Stimulated activated CD4-positive, alpha-beta T cell treated with anti-CD3 and anti-CD28 coated beads, Interleukin-2, amount 100 ng/mL, for 4 hours (primary cell): ENCODE measurements at regions not wholly inside any gene's neighbourhood (a gene's known extent, or its start where the extent isn't known, plus 50 kb on each side); places are given as distances from the start of the nearest gene placed in this dataset.
"Not testable (repeated sequence)": the region's sequence is repeated elsewhere in the genome, so short reads cannot be mapped to it uniquely, and the experiment has no call there.

ENCODE experiments used
- DNase-seq: peaks from one replicate; pipeline ENCODE4 v3.0.0-alpha.2; 2020; ENCODE audit warnings: low read depth

DNA sequence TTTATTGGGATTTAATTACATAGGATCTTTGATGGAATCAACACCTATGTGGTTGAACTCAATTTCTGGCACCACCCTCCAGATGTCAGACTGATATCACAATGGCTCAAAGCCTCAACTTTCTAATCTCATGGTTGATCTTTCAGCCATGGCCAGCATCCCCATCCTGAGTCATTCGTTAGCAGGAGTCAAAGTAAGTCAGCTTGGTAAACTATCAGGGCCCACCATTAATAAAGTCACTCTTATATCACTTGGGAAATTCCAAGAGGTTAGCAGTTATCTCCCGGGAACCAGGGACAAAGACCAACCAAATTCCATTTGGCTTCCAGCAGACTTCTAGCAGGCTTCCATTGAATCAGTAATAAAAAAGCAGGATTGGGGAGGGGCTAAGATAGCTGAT lies 50.7 kb upstream of the TNFSF4 start:
- no peak for DNase-seq

DNA sequence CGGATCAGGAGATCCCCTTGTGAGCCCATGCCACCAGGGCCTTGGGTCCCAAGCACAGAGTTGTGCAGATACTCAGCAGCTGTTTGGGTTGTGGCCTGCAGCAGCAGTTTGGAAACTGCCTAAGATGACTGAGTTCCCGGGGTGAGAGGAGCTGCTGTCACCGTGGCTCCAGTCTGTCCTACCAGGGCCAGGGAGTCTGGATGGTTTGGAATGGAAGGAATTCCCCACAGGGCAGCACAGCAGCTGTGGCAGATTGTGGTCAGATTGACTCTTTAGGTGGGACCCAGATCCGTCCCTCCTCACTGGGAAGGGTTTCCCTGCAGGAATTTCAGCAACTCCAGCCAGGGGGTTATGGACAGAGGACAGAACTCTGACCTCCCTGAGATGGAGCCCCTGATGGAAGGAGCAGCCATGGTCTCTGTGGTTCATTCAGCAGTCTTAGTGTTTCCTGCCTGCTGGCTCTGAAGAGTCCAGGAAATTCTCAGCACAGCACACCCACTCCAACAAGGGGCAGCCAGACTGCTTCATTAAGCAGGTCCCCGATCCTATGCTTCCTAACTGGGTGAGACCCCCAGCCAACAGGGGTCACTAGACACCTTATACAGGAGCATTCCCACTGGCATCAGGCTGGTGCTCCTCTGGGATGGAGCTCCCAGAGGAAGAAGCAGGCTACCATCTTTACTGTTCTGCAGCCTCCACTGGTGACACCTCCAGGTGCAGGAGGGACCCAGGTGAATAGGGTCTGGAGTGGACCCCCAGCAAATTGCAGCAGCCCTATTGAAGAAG lies 51.5 kb upstream of the TNFSF4 start:
- no peak for DNase-seq

DNA sequence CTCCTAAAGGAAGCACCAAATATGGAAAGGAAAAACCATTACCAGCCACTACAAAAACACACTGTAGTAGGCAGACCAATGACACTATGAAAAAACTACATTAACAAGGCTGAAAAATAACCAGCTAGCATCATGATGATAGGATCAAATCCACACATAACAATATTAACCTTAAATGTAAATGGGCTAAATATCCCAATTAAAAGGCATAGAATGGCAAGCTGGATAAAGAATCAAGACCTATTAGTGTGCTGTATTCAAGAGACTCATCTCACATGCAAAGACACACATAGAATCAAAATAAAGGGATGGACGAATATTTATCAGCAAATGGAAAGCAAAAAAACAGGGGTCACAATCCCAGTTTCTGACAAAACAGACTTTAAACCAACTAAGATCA lies 53.2 kb upstream of the TNFSF4 start:
- not testable (repeated sequence) for DNase-seq

DNA sequence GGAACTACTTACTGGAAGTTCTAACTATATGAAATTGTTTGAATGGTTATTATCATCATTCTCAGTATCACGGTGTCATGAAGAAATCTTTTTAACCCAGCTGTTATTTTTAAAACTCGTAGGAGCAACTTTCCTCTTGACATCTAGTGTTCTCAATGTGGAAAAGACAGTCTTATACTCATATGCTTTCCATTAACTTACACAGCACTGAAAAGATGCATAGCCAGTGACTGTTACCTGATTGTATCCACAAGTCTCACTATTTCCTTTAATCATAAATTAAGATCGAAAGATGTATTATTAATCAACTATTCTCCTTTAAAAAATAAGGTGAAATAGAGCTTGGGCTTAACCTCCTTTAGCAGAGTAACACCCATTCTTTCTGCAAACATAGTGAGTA lies 59.7 kb upstream of the TNFSF4 start:
- no peak for DNase-seq

DNA sequence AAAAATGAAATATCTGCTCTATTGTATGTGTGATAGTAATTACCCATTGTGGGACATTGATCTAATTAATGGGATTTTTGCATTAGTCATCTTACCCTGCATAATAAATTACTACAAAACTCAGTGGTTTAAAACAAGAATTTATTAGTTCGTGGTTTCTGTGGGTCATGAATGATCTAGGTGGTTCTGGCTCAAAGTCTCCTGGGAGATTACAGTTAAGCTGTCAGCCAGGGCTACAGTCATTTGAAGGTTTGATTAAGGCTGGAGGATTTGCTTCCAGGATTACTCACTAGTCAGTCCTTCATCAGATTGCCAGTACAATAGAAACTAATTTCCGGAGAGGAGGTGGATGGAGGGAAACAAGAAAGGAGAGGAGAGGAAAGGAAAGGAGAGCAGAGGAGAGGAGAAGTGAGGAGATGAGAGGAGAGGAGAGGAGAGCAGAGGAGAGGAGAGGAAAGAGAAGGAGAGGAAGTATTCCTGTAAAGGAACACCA lies 60.4 kb upstream of the TNFSF4 start:
- no peak for DNase-seq

DNA sequence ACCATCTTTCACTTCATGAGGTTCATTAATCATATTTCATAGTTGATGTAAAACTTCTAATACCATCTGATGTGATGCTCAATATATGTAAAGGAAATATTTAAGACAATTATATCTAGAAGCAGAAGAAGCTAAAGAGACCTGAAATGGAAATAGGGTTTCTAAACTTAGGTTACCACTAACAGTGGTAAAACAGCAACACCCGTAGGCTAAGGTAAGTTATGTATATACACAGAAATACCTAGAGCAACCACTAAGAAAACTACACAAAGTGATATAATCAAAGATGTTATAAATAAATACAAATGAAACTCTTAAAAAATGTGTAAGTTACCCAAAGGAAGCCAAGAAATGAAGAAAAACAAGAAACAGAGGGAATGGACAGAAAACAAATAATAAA lies 61.1 kb upstream of the TNFSF4 start:
- no peak for DNase-seq

DNA sequence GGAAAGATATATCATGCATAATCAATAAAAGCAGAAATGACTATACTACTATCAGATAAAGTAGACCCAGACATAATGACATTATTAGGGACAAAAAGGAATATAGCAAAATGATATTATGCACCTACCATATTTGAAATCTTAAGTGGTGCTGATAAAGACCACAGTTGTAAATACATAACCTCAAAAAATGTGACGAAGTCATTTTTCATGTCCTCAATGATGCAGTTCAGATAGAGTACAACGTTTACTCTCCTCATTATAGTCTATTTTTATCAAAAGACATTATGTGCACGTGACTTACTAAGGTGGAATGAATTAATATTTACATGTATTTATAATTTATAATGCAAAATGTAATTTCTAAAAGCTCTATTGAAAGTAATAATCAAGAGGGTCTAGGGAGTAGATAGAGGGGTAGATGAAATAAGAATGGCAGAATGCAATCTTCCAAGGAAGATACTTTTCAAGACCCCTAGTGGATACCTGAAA lies 61.7 kb upstream of the TNFSF4 start:
- DNase-seq = no peak

DNA sequence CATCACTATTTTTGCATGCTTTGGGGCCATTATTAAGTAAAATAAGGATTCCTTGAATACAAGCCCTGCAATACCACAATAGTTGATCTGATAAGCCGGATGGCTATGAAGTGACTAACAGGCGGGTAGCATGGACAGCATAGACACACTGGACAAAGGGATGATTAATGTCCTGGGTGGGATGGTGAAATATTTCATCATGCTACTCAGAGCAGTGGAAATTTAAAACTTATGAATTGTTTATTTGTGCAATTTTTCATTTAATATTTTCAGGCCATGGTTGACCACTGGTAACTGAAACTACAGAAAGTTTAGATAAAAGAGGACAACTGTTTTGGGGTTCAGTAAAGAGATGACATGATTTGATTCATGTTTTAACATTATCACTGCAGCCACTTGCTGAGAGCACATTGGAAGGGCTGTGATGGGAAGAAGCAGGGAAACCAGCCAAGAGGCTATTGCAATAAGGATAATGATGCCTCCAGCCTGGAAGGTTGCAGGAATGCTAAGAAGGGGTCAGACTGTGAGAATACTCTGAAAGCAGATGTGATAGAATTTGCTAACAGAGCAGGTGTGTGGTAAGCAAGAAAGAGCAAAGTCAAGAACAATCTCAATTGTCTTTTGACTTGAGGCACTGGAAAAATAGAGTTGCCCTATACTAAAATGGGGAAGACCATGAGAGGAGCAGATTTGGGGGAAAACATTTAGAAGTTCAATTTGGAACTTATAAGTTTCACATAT lies 62.5 kb upstream of the TNFSF4 start:
- no peak for DNase-seq

DNA sequence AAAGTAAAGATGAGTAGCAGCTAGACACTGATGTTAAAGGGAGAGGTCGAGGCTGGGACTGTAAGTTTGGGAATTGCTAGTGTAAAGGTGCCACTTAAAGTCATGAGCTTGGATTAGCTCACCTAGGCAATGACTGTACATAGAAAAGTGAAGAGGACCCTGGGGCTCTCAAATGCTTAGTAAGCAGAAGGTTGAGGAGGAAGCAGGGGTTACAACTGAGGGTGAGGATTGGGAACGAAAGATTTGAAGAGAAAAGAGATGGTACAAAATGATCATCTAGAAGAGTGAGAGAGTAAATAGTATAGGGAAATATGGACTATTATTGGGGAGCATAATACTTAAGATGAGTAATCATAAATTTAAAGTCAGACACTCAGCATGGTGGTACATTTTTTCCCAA lies 63.1 kb upstream of the TNFSF4 start:
- no peak for DNase-seq

DNA sequence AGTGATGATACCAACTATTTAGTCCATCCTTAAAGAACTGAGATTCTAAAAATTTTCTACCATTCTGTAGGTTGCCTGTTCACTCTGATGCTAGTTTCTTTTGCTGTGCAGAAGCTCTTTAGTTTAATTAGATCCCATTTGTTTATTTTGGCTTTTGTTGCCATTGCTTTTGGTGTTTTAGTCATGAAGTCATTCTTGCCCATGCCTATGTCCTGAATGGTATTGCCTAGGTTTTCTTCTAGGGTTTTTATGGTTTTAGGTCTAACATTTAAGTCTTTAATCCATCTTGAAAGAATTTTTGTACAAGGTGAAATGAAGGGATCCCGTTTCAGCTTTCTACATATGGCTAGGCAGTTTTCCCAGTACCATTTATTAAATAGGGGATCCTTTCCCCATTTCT lies 63.9 kb upstream of the TNFSF4 start:
- not testable (repeated sequence) for DNase-seq

DNA sequence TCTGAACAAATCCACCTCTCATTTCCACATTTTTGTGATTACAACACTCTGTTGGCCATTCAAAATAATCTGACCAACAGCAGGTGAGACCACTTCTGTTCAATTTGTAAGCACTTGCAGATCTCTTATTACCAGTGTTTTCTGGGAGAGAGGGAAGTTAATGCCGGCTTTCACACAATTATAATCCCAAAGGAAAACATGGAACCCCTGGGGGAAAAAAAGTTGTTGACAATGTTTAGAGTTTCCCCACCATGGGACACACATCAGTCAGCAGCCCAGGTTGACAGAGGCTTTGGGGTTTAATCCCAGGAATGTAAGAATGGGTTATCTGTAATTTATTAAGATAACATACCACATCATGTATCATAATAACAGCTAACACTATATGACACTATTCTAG lies 68.4 kb upstream of the TNFSF4 start:
- no peak for DNase-seq

DNA sequence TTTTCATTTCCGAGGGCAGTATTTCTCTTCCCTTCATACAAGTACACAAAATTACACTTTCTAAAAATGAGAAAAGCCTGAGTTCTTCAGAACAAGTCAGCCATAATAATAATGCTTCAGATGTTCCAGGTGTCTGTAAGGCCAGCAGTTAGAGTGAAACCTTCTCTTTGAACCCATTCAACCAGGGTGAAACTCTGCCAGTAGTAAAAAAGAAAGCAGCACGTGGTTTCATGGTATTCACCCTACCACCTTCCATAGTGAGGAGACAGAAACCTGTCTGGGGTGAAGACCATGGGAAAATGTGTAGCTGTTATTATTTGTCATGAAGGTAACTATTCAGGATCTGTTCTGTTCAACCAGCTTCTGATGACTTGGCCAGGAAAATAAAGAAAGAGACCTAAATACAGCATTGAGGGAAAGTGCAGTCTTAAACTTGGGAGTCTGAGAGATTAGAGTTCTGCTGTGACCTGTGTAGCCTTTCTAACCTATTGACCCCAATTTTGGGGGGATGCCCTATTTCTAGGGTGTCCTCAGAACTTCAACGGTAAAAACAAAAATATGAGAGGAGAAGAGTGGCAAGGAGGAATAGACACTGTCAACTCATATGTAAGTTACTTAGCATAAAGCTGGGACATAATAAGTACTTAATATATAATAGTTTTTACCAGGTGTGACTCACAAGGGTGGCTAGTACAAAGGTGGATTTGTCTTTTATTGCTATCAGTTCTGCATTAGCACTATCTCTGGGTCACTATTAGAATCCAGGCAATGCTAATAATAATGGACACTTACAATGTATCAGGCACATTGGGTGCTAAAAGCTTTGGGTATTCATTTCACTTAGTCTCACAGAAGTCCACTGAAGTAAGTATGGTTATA lies 70.0 kb upstream of the TNFSF4 start:
- no peak for DNase-seq

DNA sequence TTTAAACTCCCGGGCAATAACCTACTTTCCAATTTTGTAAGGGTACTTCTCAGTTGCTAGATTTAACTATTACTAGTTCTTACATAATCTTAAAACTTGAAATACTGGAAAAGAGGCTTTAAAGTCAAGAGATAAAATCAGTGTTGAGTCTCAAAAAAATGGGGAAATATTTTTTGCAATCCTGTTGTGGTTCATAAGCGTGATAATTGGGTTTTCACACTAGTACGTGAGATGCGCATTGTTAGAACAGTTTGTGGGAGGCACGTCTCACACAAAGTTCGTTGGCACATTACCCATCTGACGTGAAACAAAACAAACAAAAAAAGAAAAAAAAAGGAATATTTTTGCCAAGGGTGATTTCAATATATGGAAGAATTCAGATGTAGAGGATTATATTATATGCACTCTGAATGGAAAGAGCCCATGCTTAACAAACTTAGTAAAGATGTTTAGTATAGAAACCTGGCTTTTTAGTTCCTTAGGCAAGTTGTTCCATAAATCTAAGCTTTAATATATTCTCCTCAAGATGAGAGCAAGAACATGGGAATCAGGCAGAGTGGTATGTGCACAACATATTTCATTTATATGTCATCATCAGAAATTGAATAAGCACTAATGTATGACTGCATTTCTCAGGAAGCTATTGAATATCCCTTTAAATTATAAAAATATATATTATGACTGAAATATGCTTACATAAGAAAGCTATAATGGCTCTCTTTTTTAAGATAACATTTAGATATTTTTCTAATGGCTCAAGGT lies 73.9 kb upstream of the TNFSF4 start:
- DNase-seq = no peak

DNA sequence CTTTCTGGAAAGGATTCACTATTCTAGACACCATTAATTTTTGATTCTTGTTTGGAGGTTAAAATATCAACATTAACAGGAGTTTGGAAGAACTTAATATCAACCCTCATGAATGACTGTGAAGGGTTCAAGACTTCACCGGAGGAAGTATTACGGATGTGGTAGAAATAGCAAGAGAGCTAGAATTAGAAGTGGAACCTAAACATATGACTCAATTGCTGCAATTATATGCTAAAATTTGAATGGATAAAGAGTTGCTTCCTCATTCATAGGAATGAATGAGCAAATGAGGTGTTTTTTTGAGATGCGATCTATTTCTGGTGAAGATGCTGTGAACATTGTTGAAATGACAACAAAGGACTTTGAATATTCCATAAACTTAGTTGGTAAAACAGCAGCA lies 77.9 kb upstream of the TNFSF4 start:
- no peak for DNase-seq

DNA sequence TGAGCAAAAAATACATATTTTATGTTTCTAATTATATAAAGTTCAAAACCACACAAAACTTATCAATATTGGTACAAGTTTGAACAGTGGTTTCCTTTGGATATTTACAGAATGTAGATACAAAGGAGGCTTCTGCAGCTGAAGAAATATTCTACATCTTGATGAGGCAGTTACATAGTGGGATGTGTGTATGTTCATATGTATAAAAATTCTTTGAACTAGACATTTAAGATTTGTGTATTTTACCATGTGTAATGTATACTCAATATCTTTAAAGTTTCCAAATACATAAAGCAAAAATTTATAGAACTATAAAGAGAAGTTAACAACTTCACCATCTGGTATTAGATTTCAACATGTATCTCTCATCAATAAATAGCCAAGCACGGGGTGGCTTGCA lies 80.7 kb upstream of the TNFSF4 start:
- no peak for DNase-seq

DNA sequence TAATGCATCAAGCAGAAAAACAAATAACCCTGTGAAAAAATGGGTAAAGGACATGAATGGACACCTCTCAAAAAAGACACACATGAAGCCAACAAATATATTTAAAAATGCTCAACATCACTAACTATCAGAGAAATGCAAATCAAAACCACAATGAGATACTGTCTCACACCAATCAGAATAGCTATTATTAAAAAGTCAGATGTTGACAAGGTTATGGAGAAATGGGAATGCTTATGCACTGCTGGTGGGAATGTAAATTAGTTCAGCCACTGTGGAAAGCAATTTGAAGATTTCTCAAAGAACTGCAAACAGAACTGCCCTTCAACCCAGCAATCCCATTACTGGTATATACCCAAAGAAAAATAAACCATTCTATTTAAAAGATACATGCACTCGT lies 86.6 kb upstream of the TNFSF4 start:
- no peak for DNase-seq

DNA sequence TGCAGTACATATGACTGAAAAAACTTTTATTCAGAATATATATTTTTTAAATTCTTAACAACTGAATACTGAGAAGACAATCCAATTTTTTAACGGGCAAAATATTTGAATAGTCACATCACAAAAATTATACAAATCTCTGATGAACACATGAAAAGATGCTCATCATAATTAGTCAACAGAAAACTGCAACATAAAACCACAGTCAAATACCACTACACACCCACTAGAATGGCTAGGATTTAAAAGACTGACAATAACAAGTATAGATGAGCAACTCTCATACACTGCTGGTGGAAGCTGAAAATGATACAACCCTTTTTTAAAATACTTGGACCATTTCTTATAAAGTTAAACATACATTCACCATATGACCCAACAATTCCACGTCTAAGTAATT lies 87.7 kb upstream of the TNFSF4 start:
- DNase-seq = no peak

DNA sequence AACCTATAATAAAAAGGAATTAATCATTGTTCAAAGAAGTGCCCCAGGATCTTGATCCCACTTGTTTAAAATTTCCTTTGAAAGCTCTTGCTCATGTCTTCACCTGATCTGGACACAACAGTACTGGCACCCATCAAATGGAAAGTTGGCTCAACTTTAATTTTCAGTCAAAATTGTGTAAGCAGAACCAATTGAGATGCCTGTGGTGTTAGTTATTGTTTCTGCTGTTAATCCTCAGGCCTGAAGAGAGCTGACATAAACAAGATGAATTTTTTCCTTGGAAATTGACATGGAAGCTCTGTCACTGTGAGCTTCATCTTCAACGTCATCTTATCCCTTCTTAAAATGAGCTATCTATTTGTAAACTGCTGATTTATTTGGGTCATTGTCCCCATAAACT lies 88.3 kb upstream of the TNFSF4 start:
- no peak for DNase-seq

DNA sequence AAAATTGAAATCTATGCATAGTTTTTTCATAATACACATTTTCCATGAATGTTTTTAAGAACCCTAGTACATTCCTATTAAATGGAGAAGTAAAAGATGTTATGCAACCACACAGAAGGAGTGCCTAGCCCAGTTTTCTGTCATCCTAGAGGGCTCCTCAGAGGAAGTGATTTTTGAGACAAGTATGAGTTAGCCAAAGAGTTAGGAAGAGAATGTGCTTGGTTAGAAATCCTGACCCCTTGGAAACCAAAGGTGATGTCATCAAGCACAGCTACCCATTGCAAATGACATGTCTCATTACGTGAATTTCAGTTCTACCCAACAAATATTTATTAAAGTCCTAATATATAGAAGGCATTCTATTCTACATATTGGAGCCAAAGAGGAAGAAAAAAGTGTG lies 88.9 kb upstream of the TNFSF4 start:
- no peak for DNase-seq

DNA sequence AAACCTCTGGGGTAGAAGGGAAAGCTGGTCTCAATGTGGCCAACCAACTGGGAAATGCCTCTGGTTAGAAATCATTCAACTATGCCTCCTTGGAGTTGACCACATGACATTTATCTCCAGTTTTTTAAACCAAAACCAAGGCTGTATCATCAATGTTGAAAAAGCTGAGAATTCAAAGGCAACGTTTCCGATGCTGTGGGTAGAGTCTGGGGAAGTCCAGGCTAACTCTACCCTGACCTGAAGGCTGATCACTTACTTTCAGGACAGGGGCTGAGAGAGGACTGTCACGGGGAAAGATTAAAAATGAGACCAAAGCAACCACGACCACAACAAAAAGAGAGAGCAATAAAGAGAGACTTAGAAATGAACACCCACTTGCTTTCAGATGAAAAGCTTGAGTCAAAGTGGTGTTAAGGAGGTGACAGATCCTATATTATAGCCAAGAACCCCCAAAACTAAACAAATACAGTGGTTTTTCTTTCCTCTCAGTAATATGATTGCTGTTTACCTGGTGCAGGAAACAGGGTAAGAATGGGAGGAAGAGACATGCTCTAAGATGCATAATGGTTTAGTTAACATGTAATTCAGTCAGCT lies 90.8 kb upstream of the TNFSF4 start:
- no peak for DNase-seq
